ENCODE measurements at regions not wholly inside any gene's neighbourhood (a gene's known extent, or its start where the extent isn't known, plus 50 kb on each side); places are given as distances from the start of the nearest gene placed in this dataset.

GRCh38 chr6:121828146-121828886 lies 392.9 kb downstream of the GJA1 start:
- TF ChIP-seq, protein P1, sequence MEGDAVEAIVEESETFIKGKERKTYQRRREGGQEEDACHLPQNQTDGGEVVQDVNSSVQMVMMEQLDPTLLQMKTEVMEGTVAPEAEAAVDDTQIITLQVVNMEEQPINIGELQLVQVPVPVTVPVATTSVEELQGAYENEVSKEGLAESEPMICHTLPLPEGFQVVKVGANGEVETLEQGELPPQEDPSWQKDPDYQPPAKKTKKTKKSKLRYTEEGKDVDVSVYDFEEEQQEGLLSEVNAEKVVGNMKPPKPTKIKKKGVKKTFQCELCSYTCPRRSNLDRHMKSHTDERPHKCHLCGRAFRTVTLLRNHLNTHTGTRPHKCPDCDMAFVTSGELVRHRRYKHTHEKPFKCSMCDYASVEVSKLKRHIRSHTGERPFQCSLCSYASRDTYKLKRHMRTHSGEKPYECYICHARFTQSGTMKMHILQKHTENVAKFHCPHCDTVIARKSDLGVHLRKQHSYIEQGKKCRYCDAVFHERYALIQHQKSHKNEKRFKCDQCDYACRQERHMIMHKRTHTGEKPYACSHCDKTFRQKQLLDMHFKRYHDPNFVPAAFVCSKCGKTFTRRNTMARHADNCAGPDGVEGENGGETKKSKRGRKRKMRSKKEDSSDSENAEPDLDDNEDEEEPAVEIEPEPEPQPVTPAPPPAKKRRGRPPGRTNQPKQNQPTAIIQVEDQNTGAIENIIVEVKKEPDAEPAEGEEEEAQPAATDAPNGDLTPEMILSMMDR (tag by site-specific recombination; IDR thresholded peaks at IDR 0.05), result no peak
- no peak for TF ChIP-seq ZNF292 (tag by site-specific recombination; IDR thresholded peaks at IDR 0.05; ENCODE audit: borderline replicate concordance, low read depth)
- no peak for TF ChIP-seq MZF1 (tag by site-specific recombination; IDR thresholded peaks at IDR 0.05; ENCODE audit: borderline replicate concordance)
- TF ChIP-seq, protein P2, sequence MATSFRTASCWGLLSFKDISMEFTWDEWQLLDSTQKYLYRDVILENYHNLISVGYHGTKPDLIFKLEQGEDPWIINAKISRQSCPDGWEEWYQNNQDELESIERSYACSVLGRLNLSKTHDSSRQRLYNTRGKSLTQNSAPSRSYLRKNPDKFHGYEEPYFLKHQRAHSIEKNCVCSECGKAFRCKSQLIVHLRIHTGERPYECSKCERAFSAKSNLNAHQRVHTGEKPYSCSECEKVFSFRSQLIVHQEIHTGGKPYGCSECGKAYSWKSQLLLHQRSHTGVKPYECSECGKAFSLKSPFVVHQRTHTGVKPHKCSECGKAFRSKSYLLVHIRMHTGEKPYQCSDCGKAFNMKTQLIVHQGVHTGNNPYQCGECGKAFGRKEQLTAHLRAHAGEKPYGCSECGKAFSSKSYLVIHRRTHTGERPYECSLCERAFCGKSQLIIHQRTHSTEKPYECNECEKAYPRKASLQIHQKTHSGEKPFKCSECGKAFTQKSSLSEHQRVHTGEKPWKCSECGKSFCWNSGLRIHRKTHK (tag by site-specific recombination; IDR thresholded peaks at IDR 0.05), result no peak
- no peak for TF ChIP-seq ZNF362 (tag by site-specific recombination; IDR thresholded peaks at IDR 0.05)
- TF ChIP-seq ATF2 (tag by site-specific recombination; IDR thresholded peaks at IDR 0.05; ENCODE audit: low read depth), result no peak
- TF ChIP-seq ZNF24 (tag by site-specific recombination; IDR thresholded peaks at IDR 0.05), result no peak
- TF ChIP-seq ZBTB49 (tag by site-specific recombination; IDR thresholded peaks at IDR 0.05; ENCODE audit: low read depth), result no peak
- no peak for TF ChIP-seq HOXD13 (CRISPR knock-in tag; IDR thresholded peaks at IDR 0.05; ENCODE audit: borderline replicate concordance)
- no peak for TF ChIP-seq MYNN (tag by site-specific recombination; IDR thresholded peaks at IDR 0.05; ENCODE audit: borderline replicate concordance)
- no peak for TF ChIP-seq ZNF785 (tag by site-specific recombination; IDR thresholded peaks at IDR 0.05)
- TF ChIP-seq PBX3 (CRISPR knock-in tag; IDR thresholded peaks at IDR 0.05), result no peak
- TF ChIP-seq ZNF169 (tag by site-specific recombination; IDR thresholded peaks at IDR 0.05), result no peak
